ENCODE measurements at regions not wholly inside any gene's neighbourhood (a gene's known extent, or its start where the extent isn't known, plus 50 kb on each side); places are given as distances from the start of the nearest gene placed in this dataset.

GRCh38 chr2:203813684-203814083 is 53.9 kb upstream of the CTLA4 start:
- no peak for DNase-seq

- DNase-seq = no peak
Measured at GRCh38 chr2:203814661-203815540, 52.7 kb upstream of the CTLA4 start.

GRCh38 chr2:203815541-203815898 is 52.1 kb upstream of the CTLA4 start:
- no peak for DNase-seq

GRCh38 chr2:203817147-203817546 is 50.4 kb upstream of the CTLA4 start:
- no peak for DNase-seq
